ENCODE measurements at regions not wholly inside any gene's neighbourhood (a gene's known extent, or its start where the extent isn't known, plus 50 kb on each side); places are given as distances from the start of the nearest gene placed in this dataset.
A peak's percentile ranks its signal among the peaks of the same experiment; 100 is the strongest.
"Not testable (repeated sequence)": the region's sequence is repeated elsewhere in the genome, so short reads cannot be mapped to it uniquely, and the experiment has no call there.

DNA sequence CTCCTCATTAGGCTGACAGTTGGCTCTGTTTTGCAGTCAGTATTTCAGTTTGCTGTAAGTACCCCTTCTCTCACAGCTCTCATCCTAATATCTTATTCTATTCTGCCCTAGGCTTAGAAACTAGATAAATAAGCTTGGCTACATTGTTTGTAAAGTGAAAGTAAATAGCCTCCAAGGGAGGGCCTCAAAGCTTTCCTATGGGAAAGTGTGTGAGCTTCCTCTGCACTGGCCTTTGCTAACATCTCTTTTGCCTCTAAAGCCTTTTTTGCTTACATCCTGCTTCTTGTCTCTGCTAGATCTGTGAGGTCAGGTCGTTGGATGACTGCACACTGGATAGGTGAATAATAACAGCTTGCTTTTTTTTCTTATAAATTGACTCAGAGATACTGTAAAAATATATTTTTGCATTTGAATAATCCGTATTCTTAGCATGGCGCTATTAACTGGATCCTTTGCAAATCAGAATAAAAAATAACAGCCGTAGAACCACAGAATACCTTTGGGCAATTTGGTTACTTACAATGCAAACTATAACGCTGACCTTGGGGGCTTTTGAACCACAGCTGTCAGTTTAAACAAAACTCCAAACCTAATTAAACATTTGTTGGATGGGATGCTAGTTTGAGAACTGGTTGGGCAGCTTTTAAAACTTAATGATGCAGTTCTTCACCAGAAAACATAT, 55.1 kb downstream of the TTC6 start:
- no peak overlapping the region for H3K4me3 ChIP-seq
- peak in 1 of 2 experiments; percentile 14 for DNase-seq (ENCODE audit: low read depth in 1 of 2, low spot score in 2 of 2)
- peaks cover 9% of the 10 kb centered on the region for H3K4me1 ChIP-seq (replicated peaks)
- H3K27ac ChIP-seq = no peak overlapping the region
- no peaks in the 10 kb centered on the region for H3K36me3 ChIP-seq
- no peaks in the 10 kb centered on the region for H3K9me3 ChIP-seq (replicated peaks)
- no peaks in the 10 kb centered on the region for H3K27me3 ChIP-seq (replicated peaks)

DNA sequence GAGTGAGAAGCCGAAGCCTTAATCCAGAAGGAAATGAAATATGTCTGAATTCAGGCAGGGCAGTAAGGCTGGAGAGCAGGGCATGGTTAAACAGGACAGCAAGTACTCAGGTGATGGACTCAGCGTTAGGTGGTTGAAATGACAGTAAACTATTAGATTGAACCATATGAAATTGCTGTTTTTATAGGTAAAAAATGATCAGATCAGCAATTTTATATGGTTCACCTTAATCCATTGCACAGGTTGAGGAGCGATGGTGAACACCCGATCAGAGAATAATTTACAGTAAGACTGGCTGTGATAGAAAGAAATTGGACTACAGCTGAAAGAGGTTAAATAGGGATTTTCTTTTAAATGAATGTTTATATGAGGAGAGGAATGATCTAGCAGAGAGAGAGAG, 56.6 kb downstream of the TTC6 start:
- DNase-seq (ENCODE audit: low read depth in 1 of 2, low spot score in 2 of 2) = no peak
- no peak overlapping the region for H3K4me3 ChIP-seq
- no peaks in the 10 kb centered on the region for H3K36me3 ChIP-seq
- H3K9me3 ChIP-seq (replicated peaks) = no peaks in the 10 kb centered on the region
- H3K27me3 ChIP-seq (replicated peaks) = no peaks in the 10 kb centered on the region
- H3K4me1 ChIP-seq (replicated peaks) = peaks cover 11% of the 10 kb centered on the region
- H3K27ac ChIP-seq = no peak overlapping the region

DNA sequence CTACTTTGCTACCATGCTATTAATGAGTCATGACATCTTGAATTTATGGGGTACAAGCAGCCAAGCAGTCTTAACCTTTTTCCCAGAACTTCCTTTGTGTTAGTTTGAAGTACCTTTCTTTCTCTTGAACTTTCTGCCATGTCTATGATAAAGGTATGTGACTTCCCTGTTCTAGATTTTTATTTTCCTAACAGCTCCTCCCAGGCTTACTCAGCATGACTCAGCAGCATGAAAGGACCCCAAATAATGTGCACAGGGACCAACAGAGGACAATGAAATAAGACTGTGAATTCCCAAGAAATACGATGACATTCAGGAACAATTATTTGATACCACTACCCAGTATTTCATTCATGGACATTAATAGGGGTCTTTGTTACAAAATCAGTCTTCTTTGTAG, 60.0 kb downstream of the TTC6 start:
- no peak overlapping the region for H3K27ac ChIP-seq
- no peaks in the 10 kb centered on the region for H3K36me3 ChIP-seq
- DNase-seq (ENCODE audit: low read depth in 1 of 2, low spot score in 2 of 2) = peak in 1 of 2 experiments; percentile 21
- H3K4me1 ChIP-seq (replicated peaks) = peaks cover 11% of the 10 kb centered on the region
- H3K9me3 ChIP-seq (replicated peaks) = no peaks in the 10 kb centered on the region
- H3K27me3 ChIP-seq (replicated peaks) = no peaks in the 10 kb centered on the region
- no peak overlapping the region for H3K4me3 ChIP-seq

DNA sequence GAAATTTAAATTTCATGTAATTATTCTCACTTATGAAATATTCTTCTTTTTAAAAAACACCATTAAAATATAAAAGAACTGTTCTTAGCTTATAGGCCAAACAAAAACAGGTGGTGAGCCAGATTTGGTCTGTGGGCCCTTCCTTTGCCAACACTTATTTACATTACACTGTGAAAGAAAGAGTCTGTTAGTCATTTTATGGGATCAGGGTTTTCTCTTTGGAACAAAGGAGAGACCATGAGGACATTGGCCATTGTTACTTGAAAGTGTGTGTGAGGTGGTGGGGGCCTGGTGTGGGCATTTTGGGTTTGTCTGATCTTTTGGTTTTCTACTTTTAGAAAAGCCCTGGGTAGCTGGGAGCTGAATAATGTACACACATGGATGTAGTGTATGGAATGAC, 62.7 kb downstream of the TTC6 start:
- DNase-seq (ENCODE audit: low read depth in 1 of 2, low spot score in 2 of 2) = peak in 1 of 2 experiments; percentile 12
- H3K4me1 ChIP-seq (replicated peaks) = peaks cover 5% of the 10 kb centered on the region
- no peaks in the 10 kb centered on the region for H3K9me3 ChIP-seq (replicated peaks)
- H3K27me3 ChIP-seq (replicated peaks) = no peaks in the 10 kb centered on the region
- no peak overlapping the region for H3K4me3 ChIP-seq
- H3K36me3 ChIP-seq = no peaks in the 10 kb centered on the region
- no peak overlapping the region for H3K27ac ChIP-seq

DNA sequence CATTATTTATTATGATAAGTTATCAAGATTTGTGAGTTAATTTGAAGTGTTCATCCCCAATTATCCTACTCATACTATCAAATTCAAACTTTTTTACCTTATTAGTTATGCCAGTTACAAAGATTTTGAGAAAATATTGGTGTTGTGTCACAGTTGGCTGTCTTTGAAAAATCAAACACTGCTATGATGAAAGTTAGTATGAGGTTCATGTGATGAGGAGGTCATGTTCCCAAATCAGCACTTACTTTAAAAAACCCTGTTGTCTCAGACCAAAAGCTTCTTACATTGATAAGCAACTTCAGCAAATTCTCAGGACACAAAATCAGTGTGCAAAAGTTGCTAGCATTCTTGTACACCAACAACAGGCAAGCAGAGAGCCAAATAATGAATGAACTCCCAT, 68.1 kb downstream of the TTC6 start:
- no peak for DNase-seq (ENCODE audit: low read depth in 1 of 2, low spot score in 2 of 2)
- no peaks in the 10 kb centered on the region for H3K27me3 ChIP-seq (replicated peaks)
- peaks cover 5% of the 10 kb centered on the region for H3K4me1 ChIP-seq (replicated peaks)

DNA sequence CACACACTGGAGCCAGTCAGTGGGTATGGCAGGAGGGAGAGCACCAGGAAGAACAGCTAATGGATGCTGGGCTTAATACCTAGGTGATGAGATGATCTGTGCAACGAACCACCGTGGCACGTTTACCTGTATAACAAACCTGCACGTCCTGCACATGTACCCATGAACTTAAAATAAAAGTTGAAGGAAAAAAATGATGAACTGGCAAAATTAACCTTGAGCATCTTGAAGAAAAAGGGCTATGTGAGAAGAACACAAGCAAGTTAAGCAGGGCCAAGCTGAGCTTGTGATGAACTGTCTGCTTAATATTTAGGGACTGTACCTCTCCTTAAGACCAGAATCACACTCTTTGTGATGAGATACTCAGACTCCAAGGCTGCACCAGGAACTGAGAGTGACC, 70.0 kb downstream of the TTC6 start:
- Histone ChIP-seq H3K9me3 (replicated peaks) (no peaks in the 10 kb centered on the region), H3K4me3 (no peak overlapping the region), H3K27me3 (replicated peaks) (no peaks in the 10 kb centered on the region), H3K36me3 (no peaks in the 10 kb centered on the region), H3K4me1 (replicated peaks) (peaks cover 15% of the 10 kb centered on the region), H3K27ac (no peak overlapping the region)
- DNase-seq (ENCODE audit: low read depth in 1 of 2, low spot score in 2 of 2) = no peak

More for the DNA sequence above, 68.1 kb downstream of the TTC6 start:
- H3K4me3 ChIP-seq = no peak overlapping the region
- H3K9me3 ChIP-seq (replicated peaks) = no peaks in the 10 kb centered on the region
- no peak overlapping the region for H3K27ac ChIP-seq
- H3K36me3 ChIP-seq = no peaks in the 10 kb centered on the region

DNA sequence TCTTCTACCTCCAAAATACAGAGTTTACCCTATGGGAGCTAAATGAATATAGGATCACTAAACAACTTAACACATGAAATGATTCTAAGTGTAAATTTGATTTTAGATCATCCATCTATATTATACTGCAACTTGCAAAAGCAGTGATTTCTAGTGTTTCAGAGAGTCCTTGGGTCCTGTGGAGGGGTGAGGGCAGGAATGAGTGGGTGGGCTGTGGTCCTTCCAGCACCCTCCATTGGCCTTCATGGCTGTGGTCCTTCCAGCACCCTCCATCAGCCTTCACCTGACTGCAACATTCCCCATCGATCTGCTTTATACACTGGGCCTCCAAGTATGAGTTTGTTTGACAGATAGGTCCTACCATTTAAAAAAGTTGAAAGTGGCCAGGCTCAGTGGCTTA, 70.5 kb downstream of the TTC6 start:
- DNase-seq (ENCODE audit: low read depth in 1 of 2, low spot score in 2 of 2) = no peak
- no peaks in the 10 kb centered on the region for H3K27me3 ChIP-seq (replicated peaks)
- H3K9me3 ChIP-seq (replicated peaks) = no peaks in the 10 kb centered on the region
- H3K27ac ChIP-seq = no peak overlapping the region
- no peak overlapping the region for H3K4me3 ChIP-seq
- peaks cover 15% of the 10 kb centered on the region for H3K4me1 ChIP-seq (replicated peaks)
- no peaks in the 10 kb centered on the region for H3K36me3 ChIP-seq

DNA sequence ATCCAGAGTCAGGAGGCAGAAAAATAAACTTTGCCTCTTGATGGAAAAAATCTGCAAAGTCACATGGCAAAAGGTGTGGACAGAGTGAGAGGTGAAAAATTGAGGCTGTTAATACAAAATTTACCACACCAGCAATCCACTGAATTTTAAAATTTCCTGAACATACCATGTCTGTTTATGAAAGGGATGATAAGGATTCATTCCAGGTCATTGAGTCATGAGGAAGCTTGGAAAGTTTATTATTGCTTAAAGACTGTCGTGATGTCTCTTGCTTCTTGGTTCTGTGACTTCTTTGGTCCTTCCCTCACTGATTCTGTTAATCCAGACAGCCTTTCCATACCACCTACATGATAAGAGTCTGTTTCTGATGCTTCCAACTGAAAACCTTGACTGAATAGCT, 73.2 kb downstream of the TTC6 start:
- Histone ChIP-seq H3K4me3 (no peak overlapping the region), H3K9me3 (replicated peaks) (no peaks in the 10 kb centered on the region), H3K27me3 (replicated peaks) (no peaks in the 10 kb centered on the region), H3K27ac (no peak overlapping the region), H3K4me1 (replicated peaks) (peaks cover 15% of the 10 kb centered on the region), H3K36me3 (no peaks in the 10 kb centered on the region)
- peak in 1 of 2 experiments; percentile 36 for DNase-seq (ENCODE audit: low read depth in 1 of 2, low spot score in 2 of 2)

DNA sequence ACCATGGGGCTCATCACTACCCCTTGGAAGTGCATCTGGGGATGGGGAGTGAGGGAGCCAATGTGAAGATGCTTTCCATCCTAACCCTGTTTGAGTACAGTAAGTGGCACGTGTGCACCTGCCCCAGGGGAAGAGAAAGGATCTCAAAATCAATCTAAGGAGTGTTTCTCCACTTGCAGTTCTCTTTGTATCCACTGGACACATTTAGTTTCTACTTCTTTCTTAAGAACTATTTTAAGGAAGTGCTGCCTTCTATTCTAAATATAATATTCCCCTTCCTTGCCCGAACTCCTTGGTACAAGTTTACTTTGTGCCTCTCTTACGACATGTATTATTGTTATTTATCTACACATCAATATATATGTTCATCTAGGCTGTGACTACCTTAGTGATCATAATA, 73.8 kb downstream of the TTC6 start:
- Histone ChIP-seq H3K4me1 (replicated peaks) (peaks cover 15% of the 10 kb centered on the region), H3K27ac (no peak overlapping the region), H3K36me3 (no peaks in the 10 kb centered on the region), H3K4me3 (no peak overlapping the region), H3K27me3 (replicated peaks) (no peaks in the 10 kb centered on the region), H3K9me3 (replicated peaks) (no peaks in the 10 kb centered on the region)
- DNase-seq (ENCODE audit: low read depth in 1 of 2, low spot score in 2 of 2) = no peak

DNA sequence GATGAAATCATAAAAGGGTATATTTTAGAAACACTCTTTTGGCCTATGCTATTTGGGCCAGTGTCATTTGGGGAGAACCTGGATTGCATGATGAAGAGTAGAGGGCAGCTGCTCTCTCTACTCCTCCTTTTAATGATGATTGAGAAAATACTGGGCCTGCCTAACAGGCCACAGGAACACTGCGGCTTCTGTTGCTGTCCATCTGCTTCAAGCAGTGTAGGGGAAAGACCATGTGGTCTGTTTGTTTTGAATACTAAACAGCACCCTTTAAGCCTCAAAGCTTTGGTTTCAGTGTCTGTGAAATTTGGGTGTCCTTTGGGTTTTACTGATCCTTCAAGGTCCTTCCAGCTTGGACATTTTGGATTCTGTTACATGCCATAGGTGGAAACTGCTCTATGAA, 78.0 kb downstream of the TTC6 start:
- Histone ChIP-seq H3K4me1 (replicated peaks) (peaks cover 11% of the 10 kb centered on the region), H3K9me3 (replicated peaks) (no peaks in the 10 kb centered on the region), H3K27me3 (replicated peaks) (no peaks in the 10 kb centered on the region), H3K4me3 (no peak overlapping the region), H3K36me3 (no peaks in the 10 kb centered on the region), H3K27ac (no peak overlapping the region)
- DNase-seq (ENCODE audit: low read depth in 1 of 2, low spot score in 2 of 2) = no peak

DNA sequence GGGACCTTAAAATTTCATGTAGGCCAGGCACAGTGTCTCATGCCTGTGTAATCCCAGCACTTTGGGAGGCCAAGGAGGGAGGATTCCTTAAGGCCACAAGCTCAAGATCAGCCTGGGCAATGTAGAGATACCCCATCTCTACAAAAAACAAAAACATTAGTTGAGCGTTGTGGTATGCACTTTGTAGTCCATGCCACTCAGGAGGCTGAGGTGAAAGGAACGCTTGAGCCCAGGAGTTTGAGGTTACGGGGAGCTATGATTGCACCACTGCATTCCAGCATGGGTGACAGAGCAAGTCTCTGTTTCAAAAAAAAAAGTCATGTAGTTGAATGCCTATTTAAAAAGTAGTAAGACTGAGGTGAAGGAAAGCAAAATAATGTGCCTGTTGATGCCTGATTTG, 83.5 kb downstream of the TTC6 start:
- H3K27ac ChIP-seq = no peak overlapping the region
- H3K4me3 ChIP-seq = no peak overlapping the region
- no peaks in the 10 kb centered on the region for H3K9me3 ChIP-seq (replicated peaks)
- no peaks in the 10 kb centered on the region for H3K36me3 ChIP-seq
- no peaks in the 10 kb centered on the region for H3K27me3 ChIP-seq (replicated peaks)
- no peak for DNase-seq (ENCODE audit: low read depth in 1 of 2, low spot score in 2 of 2)
- H3K4me1 ChIP-seq (replicated peaks) = no peaks in the 10 kb centered on the region

DNA sequence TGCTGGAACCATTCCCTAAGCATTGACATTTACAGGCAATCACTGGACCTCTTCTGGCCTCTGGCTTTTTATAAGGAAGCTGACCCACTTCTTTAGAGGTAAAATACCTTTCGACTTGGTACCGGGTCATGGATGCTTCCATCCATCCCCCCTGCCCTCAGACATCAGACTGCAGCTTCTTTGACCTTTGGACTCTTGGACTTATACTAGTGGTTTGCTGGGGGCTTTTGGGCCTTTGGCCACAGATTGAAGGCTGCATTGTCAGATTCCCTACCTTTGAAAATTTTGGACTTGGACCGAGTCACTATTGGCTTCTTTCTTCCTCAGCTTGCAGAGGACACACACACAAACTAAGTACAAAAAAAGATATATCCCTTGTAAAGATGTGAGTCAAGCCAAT, 86.1 kb downstream of the TTC6 start:
- Histone ChIP-seq H3K4me1 (replicated peaks) (no peaks in the 10 kb centered on the region), H3K9me3 (replicated peaks) (no peaks in the 10 kb centered on the region), H3K27me3 (replicated peaks) (no peaks in the 10 kb centered on the region), H3K27ac (no peak overlapping the region), H3K36me3 (no peaks in the 10 kb centered on the region), H3K4me3 (no peak overlapping the region)
- no peak for DNase-seq (ENCODE audit: low read depth in 1 of 2, low spot score in 2 of 2)

DNA sequence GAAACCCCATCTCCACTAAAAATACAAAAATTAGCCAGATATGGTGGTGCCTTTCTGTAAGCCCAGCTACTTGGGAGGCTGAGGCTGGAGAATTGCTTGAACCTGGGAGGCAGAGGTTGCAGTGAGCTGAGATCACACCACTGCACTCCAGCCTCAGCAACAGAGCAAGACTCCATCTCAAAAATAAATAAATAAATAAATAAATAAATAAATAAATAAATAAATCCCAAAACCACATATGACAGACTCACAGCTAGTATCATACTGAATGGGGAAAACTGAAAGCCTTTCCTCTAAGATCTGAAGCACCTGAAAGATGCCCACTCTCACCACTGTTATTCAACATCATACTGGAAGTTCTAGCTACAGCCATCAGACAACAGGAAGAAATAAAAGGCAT, 97.3 kb downstream of the TTC6 start:
- H3K27ac ChIP-seq; H3K9me3 ChIP-seq (replicated peaks); H3K4me1 ChIP-seq (replicated peaks); H3K36me3 ChIP-seq; H3K4me3 ChIP-seq; H3K27me3 ChIP-seq (replicated peaks); DNase-seq (ENCODE audit: low read depth in 1 of 2, low spot score in 2 of 2): not testable (repeated sequence)

DNA sequence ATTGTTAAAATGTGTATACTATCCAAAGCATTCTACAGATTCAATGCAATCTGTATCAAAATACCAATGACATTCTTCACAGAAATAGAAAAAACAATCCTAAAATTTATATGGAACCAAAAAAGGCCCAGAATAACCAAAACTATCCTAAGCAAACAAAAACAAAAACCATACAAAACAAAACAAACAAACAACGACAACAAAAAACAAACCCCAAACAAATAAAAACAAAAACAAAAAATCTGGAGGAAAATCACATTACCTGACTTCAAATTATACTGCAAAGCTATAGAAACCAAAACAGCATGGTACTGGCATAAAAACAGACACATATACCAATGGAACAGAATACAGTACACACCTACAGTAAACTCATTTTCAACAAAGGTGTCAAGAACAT, 98.0 kb downstream of the TTC6 start:
- not testable (repeated sequence) for H3K27ac ChIP-seq; DNase-seq (ENCODE audit: low read depth in 1 of 2, low spot score in 2 of 2); H3K4me3 ChIP-seq; H3K36me3 ChIP-seq; H3K27me3 ChIP-seq (replicated peaks); H3K9me3 ChIP-seq (replicated peaks)
- peaks cover 15% of the 10 kb centered on the region for H3K4me1 ChIP-seq (replicated peaks)

DNA sequence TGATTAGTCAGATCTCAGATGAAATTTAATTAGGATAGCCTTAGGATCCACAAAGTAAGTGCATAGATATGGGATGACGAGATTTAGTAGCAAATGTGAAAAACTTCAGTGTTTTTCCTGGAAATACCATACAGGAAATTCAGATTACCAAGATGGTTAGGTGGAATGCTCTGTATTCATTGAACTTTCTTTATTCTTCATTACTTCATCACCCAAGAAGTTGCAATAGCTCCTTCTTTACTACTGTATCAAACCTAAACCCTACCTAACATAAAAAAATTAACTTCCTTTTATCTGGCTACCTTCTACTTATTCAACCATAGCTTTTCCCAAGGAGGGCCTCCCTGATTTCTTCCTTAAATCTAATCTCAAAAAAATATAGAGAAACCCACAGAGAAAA, 100.4 kb downstream of the TTC6 start:
- DNase-seq (ENCODE audit: low read depth in 1 of 2, low spot score in 2 of 2) = no peak
- peak overlapping the region; percentile 42; the same call in 1 of the 2 replicates for H3K27ac ChIP-seq

More for the DNA sequence above, 100.4 kb downstream of the TTC6 start:
- Histone ChIP-seq H3K9me3 (replicated peaks) (no peaks in the 10 kb centered on the region), H3K27me3 (replicated peaks) (no peaks in the 10 kb centered on the region), H3K36me3 (no peaks in the 10 kb centered on the region), H3K4me3 (no peak overlapping the region), H3K4me1 (replicated peaks) (peaks cover 22% of the 10 kb centered on the region)

All from SJSA1 (cell line).